Mucosa of gallbladder (tissue), 1 donor: ENCODE measurements at regions not wholly inside any gene's neighbourhood (a gene's known extent, or its start where the extent isn't known, plus 50 kb on each side); places are given as distances from the start of the nearest gene placed in this dataset.
"Not testable (repeated sequence)": the region's sequence is repeated elsewhere in the genome, so short reads cannot be mapped to it uniquely, and the experiment has no call there.

Experiments
- DNase-seq: peaks from one replicate; pipeline ENCODE4 v3.0.0-alpha.2; 2020; ENCODE audit warnings: low spot score
- donor health status: DM: no; HTN: no; CAD: no.

GRCh38 chr6:163741743-163742363 lies 327.3 kb downstream of the QKI start:
- no peak for DNase-seq

GRCh38 chr6:163741342-163741741 lies 326.8 kb downstream of the QKI start:
- no peak for DNase-seq

GRCh38 chr6:163739966-163740365 lies 325.4 kb downstream of the QKI start:
- no peak for DNase-seq

- no peak for DNase-seq
These were observed 324.8 kb downstream of the QKI start for GRCh38 chr6:163739408-163739725.

- DNase-seq: no peak
These were observed 324.3 kb downstream of the QKI start for GRCh38 chr6:163738725-163739407.

GRCh38 chr6:163738304-163738703 lies 323.8 kb downstream of the QKI start:
- no peak for DNase-seq

- DNase-seq: no peak
These were observed 320.6 kb downstream of the QKI start for GRCh38 chr6:163735076-163735475.

DNA sequence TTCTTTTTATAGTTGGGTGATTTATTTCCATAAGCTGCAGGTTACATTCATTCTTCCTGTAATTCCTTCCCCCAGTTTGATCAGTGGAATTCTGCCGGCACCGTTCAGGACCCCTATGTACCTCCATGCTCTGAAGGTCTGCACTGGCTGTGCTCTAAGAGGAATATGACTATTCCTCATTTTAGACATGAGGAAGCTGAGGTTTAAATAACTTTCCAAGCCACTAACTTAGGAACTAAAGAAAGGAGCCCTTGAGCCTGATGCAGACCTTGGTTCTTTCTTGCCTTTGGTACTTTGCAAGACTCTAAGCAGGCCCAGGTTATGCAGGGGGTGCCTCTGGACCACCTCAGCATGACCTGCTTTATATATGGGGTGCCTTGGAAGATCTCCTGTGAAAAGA lies 318.5 kb downstream of the QKI start:
- no peak for DNase-seq

GRCh38 chr6:163732479-163732878 lies 318.0 kb downstream of the QKI start:
- DNase-seq: no peak

GRCh38 chr6:163732014-163732351 lies 317.5 kb downstream of the QKI start:
- DNase-seq: not testable (repeated sequence)

GRCh38 chr6:163731215-163732013 lies 316.9 kb downstream of the QKI start:
- no peak for DNase-seq

GRCh38 chr6:163730246-163731210 lies 316.0 kb downstream of the QKI start:
- DNase-seq: no peak

DNA sequence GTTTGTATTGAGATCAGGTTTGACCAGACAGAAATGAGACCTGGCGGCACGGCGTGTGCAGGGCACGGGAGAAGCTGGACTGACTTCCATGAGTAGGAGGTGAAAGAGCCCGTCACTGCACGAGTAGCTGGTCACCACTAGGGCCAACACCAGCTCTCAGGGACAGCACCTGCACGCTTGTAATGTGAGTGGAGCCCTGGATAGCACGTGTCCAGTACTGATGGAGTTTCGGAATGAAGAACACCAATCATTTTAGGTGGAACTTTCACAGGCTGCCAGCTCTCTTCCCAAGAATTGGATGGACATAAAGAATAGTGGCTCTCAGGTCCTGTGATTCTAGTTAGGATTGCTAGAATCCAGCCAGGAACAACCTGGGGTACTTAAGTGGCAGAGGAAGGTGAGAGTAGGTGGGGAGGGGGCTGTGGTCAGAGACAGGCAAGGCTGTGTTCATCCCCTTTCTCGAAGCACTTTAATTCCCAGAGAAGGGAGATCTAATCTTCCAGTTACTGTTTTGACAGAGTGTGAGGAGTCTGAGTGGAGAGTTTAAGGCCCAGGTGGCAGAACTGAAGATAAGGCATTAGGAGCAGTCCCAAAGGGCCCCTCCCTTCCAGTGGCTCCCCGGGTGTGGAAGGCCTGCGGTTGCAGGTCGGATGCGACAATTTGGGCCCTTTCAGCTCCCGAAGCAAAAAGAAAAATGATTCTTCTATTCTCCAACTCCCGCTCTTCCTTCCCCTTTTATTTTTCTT lies 314.8 kb downstream of the QKI start:
- DNase-seq: no peak

- DNase-seq: no peak
These were observed 314.1 kb downstream of the QKI start for GRCh38 chr6:163728442-163729126.

GRCh38 chr6:163726037-163726695 lies 311.6 kb downstream of the QKI start:
- DNase-seq: no peak

- no peak for DNase-seq
These were observed 310.8 kb downstream of the QKI start for GRCh38 chr6:163725008-163725941.

DNA sequence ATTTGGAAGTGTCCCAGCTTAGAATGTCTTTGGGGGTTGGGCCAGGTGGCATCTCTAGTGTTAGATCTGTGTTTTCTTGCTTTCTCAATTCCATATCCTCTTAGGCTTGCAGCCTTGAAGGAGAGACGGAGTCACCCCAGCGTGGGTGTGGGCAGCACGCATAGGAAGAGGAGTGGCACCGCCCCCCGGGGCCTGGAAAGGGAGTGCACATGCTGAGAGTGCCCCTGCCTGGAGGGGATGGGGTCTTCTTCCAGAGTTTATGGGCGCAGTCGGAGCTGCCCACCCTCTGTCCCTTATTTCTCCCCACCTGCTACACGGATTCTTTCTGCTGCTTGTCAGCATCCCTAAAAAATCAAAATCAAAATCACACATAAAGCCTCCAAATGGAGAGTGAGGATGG lies 309.7 kb downstream of the QKI start:
- DNase-seq: no peak

GRCh38 chr6:163723759-163724158 lies 309.2 kb downstream of the QKI start:
- no peak for DNase-seq
